ENCODE measurements at regions not wholly inside any gene's neighbourhood (a gene's known extent, or its start where the extent isn't known, plus 50 kb on each side); places are given as distances from the start of the nearest gene placed in this dataset.

DNA sequence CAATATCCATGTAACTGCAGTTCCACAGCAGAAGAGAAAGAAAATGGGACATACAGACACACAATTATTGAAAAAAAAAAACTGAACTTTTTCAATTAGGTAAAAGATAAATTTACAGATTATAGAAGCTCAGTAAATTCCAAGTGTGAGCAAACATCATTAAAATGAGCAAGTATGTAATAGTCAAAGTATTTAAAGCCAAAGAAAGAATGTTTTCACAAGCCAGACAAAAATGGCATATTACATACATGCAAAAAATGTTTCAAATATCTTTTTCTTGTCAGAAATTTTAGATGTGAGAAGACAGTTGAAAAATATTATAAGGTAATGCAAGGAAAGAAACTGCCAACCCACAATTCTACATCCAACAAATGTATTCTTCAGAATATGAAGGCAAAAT is 150.2 kb upstream of the AKR1E2 start:
- no peak for DNase-seq
- in situ Hi-C loops (cut with MboI; ENCODE audit: low pct_unique_long_range_greater_than_20kb, low sequenced_read_pairs), result no loop called here

DNA sequence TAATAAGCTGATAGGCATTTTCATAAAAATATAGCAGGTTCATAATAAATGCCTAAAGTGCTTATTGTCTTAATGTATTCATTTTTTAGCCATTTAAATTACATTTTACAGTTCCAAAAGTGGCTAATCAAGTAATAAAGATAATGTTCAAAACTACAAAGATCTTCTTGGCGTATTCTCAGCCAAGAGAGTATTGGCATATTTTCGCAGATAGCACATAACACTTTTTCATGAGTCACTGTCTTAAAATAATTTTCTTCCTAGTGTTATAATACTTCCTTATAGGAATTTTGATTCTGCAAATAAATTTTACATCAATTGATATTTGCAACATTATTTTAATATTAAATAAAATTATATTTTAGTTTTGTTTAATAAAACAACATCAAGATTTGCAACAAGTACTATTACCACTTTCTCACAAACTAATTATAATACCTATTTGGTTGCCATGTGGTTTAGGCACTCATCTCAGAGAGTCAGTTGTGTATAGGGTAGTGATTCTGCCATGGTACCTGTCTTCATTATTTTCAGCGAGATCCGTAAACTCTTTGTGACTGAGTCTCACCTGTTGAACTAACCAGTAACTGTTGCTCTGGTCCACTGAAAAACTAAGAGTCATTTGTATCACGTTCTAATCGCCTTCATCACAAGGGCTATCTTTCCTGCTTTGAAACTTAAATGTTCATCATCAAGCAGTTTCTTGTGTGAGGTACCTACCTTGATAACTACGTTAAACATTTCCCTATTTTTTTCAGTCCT is 152.5 kb upstream of the AKR1E2 start:
- in situ Hi-C loops (cut with MboI; ENCODE audit: low pct_unique_long_range_greater_than_20kb, low sequenced_read_pairs), result no loop called here
- DNase-seq, result no peak

DNA sequence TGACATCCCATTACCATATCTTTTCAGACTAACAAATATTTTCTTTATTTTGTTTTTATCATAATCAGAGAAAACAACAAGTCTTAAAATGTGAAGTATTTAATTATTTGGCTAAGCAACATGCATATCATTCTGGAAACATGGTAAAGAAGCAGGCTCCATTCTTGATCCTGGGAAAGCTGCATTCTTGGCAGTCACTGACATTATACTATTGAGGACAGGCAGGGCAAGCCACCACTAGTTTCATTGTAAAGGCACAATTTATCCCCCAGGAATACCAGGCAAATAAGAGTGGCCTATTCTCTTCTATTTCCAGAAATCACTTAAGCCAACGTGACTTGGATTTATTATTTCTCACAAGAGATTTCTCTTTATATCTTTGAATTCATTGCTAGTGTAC is 153.8 kb upstream of the AKR1E2 start:
- no peak for DNase-seq
- in situ Hi-C loops (cut with MboI; ENCODE audit: low pct_unique_long_range_greater_than_20kb, low sequenced_read_pairs), result no loop called here

DNA sequence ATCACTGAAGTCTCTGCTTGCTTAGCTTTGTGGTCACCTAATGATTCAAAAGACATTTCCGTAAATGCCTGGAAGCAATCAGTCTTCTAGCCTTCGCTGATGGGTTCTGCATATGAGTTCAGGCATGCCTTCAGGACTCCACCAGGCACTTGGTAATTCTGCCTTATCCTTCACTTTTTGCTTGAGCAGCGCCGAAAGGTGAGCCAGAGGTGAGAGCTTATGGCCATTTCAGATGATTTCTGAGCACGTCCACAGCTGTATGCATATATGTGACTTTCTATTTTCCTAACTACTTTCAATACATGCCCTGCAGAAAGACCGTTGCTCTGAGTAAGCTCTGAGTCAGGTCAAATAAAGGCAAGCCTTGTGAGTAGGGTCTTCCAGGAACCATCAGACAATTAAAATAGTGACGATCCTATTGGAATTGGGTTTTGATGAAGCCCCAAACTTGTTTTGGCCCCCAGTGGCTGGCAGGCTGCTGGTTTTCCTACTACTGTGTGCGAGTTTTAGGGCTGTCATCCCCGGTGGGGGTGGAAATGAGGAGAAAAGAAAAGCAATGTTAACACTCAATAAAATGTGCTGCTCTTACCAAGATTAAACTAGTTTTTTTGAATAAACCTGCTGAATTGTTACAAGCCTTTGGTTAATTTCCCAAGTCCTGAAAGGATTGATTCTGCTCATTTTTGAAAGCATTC is 154.4 kb upstream of the AKR1E2 start:
- in situ Hi-C loops (cut with MboI; ENCODE audit: low pct_unique_long_range_greater_than_20kb, low sequenced_read_pairs), result no loop called here
- no peak for DNase-seq

DNA sequence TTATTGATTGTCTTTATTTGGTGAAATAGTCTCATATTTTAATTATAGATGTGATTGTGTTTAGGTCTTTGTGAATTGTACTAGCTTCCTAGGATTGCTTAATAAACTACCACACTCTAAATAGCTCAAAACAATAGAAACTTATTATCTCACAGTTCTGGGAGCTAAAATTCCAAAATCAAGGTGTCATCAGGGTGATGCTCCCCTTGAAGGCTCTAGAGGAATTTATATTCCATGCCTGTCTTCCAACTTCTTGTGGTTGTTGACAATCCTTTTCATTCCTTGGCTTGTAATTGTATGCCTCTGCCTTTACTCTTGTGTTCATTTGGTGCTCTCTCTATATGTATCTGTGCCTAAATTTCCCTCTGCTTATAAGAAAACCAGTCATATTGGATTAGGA is 155.3 kb upstream of the AKR1E2 start:
- DNase-seq, result no peak
- in situ Hi-C loops (cut with MboI; ENCODE audit: low pct_unique_long_range_greater_than_20kb, low sequenced_read_pairs), result no loop called here

DNA sequence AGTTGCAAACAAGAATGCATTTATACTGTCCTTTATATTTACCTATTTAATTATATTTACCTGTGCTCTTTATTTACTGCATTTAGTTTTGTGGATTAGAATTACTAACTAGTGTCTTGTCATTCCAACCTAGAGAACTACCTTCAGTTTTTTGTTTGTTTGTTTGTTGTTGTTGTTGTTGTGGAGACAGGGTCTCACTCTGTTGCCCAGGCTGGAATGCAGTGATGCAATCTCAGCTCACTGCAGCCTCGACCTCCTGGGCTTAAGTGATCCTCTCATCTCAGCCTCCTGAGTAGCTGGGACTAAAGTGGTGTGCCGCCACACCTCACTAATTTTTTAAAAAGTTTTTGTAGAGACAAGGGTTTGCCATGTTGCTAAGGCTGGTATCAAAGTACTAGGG is 156.4 kb upstream of the AKR1E2 start:
- in situ Hi-C loops (cut with MboI; ENCODE audit: low pct_unique_long_range_greater_than_20kb, low sequenced_read_pairs), result no loop called here
- DNase-seq, result no peak

DNA sequence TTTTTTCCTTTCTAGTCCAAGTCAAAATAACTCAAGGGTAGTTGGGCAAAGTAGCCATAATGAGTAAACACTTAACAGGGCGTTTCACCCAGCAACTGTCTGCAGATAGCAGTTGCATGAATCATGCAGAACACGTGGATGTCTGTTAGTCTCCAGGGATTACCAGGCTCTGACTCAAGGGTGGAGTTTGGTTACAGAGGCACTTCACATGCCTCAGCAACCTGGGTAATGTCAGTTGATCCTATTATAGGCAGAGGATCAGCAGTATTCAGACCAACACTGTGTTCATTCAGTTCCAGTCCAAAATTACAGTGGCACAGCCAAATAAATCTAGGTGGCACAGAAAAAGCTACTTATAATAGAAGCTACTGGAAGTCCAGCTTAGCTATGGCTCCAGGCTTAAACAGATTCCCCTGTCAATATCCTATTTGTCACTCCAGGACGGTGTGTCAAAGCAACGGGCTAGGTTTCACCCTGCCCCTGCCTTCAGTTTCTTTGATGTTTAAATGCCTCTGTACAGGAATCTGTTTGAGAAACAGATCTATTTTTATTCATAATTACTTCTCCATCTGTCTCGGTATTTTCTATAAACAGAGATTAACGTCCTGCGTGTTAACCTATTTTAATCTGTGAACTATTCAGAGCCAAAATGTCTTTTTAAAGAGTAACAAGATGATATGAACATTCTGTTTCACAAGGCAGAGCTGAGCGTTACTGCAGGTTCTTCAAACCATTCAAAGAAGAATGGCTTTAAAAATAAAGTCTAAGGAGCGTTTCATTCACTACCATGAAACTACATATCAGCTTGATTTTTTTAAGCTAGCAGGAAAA is 162.6 kb upstream of the AKR1E2 start:
- in situ Hi-C loops (cut with MboI; ENCODE audit: low pct_unique_long_range_greater_than_20kb, low sequenced_read_pairs), result no loop called here
- peak; percentile 18 for DNase-seq

DNA sequence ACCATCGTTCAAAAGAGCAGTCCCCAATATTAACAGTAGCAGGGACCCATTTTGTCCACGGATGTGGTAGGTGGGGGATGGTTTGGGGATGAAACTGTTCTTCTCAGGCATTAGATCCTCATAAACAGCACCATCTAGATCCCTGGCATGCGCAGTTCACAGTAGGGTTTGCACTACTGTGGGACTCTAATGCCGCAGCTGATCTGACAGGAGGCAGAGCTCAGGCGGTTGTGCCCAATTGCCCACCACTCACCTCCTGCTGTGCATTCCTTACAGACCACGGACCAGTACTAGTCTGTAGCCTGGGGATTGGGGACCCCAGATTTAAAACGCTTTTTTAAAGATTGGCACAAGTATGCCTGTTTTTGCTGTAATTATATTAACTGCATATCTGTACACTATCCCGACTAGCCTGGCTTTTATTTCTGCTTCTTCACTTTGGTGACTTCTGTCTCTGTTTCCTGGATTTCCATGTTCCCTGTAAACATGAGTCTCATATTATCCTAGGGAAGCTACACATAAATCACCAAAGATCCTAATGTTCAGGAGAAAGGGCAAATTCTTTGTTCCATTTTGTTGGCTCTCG is 163.3 kb upstream of the AKR1E2 start:
- in situ Hi-C loops (cut with MboI; ENCODE audit: low pct_unique_long_range_greater_than_20kb, low sequenced_read_pairs), result no loop called here
- no peak for DNase-seq

DNA sequence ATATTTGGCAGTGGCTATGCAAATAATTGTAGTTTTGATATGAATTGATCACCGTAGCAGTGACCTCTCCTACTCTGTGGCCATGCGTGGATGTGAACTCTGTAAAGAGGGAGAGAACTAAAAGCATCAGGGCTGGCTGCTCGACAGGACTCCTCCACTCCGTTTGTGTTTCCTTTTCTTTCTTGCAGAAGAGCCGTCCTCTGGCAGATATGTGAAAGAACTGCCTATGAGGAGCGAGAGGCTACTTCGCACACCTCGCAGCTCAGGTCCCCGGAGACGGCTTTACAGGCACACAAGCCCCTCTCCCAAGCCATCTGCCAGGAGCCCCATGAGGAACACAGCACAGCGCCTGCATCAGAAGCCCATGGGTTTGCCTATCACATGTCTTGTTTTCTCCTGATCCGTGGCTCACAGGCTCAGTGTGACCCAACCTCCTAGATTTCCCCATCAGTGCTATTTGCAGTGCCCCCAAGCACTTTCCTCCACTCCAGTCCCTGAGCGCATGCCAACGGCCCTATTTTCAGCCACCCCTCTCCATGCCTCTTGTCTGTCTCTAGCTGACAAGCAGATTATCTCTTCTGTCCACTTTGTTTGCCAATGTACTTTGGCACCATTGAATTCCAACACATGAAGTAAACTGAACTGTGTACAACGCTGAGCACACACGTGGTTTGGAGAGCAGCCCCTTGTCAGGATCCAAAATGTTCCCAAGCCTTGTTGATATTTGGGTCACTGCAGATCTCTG is 164.3 kb upstream of the AKR1E2 start:
- DNase-seq, result no peak
- in situ Hi-C loops (cut with MboI; ENCODE audit: low pct_unique_long_range_greater_than_20kb, low sequenced_read_pairs), result no loop called here

DNA sequence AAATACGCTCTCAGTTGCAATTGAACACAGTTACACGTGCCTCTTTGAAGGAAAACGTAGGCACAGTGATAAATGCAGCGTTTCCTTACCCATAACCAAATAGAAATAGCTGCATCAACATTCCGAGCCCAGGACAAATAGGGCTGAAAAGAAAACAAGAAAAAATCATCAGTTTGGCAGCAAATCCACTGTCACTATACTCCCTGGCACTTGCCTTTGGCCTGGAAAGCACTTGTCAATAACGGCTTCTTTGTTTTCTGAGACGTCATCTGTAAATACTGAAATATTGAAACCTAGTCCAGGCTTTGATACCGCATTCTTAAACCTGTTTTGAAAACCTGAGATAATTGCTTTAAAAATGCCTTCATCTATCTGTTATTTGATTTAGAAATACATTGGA is 167.2 kb upstream of the AKR1E2 start:
- in situ Hi-C loops (cut with MboI; ENCODE audit: low pct_unique_long_range_greater_than_20kb, low sequenced_read_pairs), result no loop called here

DNA sequence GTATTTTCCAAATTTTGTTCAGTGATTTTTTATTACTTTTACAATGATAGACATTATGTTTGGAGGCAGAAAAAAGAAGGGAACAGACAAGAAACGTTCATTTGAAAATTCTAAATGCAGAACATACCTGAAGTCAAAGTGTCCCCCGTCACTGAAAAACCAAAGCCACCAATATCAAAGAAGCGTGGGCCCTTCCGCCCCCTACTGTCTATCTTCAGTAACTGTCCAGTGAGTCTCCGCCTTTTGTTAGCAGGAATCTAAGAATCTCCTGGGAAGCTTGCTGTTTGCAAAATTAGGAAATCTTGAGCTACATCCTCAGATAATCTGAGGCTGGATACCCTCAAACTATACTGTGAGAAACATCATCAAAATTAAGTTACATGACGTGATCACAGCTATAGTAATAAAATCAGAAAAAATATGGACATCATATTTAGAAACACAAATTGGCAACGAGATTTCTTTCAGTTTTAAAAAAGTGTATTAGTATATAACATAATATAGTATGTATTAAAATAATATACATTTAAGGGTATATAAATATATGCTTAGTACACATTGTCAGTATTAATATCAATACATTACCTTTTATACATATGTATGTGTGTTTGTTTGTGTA is 169.3 kb upstream of the AKR1E2 start:
- in situ Hi-C loops (cut with MboI; ENCODE audit: low pct_unique_long_range_greater_than_20kb, low sequenced_read_pairs), result no loop called here

More for the DNA sequence above, 167.2 kb upstream of the AKR1E2 start:
- no peak for DNase-seq

DNA sequence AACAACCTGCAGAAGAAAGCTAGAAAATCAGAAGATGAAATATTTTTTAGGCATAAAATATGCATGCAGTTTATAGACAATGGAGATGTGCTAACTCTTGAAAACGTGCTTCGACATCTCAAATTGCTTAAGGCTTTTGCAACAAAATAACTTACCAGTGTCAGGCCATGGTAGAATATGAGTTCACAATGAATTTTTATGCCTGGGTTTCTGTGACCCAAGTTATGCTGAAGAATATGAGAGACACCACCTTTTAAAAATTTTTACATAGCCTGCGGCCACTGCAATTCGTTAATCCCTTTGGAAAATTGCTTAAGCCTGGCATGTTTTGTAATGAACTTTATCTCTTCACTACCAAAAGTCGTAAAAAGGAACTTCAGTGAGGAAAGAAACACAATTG is 170.1 kb upstream of the AKR1E2 start:
- in situ Hi-C loops (cut with MboI; ENCODE audit: low pct_unique_long_range_greater_than_20kb, low sequenced_read_pairs), result no loop called here

More for the DNA sequence above, 169.3 kb upstream of the AKR1E2 start:
- DNase-seq, result peak; percentile 53

DNA sequence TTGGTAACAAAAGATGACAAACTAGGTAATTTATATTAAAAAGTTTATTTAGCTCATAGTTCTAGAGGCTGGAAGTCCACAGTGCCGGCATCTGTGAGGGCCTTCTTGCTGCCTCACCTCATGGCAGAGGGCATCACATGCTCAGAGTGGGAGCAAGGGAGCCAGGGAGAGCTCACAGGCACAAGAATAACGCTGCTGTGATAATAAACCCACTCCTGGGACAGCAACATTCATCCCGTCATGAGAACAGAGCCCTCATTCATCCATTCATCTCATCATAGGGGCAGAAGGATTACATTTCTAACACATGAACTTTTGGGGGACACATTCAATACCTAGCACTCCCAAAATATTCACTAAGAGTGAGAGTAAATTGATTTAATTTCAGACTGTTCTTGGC is 170.6 kb upstream of the AKR1E2 start:
- no peak for DNase-seq
- in situ Hi-C loops (cut with MboI; ENCODE audit: low pct_unique_long_range_greater_than_20kb, low sequenced_read_pairs), result no loop called here

More for the DNA sequence above, 170.1 kb upstream of the AKR1E2 start:
- DNase-seq, result no peak

DNA sequence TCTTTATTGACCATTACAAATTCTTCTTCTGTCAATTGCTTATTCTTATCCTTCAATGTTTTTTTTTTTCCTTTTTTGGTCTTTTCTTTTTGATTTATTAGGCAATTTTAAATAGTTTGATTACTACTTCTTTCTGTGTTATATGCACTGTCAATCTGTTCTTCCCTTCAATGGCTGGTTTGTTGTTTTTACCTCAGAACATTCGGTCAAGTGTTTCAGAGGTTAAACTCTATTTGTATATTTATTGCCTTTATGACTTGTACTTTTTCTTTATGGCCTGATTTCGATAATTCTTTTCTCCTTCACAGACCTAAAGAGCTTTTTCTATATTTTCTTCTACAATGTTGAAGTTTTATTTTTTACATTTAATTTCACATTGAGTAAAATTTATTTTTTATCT is 171.5 kb upstream of the AKR1E2 start:
- in situ Hi-C loops (cut with MboI; ENCODE audit: low pct_unique_long_range_greater_than_20kb, low sequenced_read_pairs), result no loop called here
- DNase-seq, result no peak

DNA sequence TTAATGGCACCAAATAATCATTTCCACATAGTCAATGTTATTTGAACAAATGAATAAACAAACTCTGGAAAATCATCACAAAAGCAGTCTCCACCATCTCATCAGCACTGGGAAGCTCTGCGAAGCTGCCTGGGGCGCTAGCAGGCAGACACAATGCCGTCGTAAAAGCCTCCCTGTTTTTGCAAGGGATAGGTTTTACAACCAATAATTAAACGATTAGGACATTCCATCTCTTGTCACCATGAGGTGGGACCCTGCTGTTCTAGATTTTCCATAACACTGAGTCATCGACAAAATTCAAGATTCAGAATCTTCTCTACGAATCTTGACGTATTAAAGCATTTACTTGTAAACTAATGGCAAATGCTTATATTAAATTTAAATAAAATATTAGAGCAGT is 172.8 kb upstream of the AKR1E2 start:
- no peak for DNase-seq
- in situ Hi-C loops (cut with MboI; ENCODE audit: low pct_unique_long_range_greater_than_20kb, low sequenced_read_pairs), result no loop called here

DNA sequence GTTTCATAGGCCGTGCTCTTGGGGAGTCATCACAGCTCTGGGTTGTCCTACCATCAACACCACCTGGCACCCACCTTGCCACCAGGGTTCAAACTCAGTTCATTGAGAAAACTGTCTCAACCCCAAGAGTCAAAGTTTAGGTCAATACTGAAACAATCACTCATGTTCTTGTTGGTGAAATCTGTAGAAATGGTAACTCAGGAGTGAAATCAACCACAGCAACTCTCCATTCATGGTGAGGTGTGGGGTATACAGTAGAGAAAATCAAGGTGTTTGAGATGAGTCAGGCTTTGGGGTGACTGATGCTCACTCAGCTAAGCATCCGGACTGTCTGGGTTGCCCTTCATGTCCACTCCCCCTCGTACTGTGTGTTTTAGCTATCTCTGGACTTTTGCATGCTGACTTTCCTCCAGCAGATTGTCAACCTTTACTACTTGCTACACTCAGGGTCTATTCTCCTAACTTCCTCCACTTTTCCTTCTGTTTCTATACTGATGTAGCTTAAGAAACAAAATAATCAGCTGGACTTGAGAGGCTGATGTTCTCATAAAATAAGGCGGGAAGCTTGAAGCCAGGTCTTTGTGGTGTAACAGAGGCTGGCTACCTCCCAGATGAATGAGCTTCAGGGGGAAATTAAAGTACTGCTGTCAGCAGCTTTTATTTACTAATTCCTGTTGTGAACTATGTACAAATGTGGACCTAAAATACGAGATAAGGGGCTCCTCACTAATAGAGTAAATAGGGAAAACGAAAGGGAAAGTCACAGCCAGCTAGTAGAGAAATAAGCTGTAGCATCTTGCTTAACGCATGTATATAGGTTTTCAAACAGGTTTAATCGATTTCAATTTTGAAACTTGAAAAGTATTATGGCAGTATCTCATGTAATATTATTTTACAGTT is 173.6 kb upstream of the AKR1E2 start:
- in situ Hi-C loops (cut with MboI; ENCODE audit: low pct_unique_long_range_greater_than_20kb, low sequenced_read_pairs), result no loop called here
- DNase-seq, result no peak

DNA sequence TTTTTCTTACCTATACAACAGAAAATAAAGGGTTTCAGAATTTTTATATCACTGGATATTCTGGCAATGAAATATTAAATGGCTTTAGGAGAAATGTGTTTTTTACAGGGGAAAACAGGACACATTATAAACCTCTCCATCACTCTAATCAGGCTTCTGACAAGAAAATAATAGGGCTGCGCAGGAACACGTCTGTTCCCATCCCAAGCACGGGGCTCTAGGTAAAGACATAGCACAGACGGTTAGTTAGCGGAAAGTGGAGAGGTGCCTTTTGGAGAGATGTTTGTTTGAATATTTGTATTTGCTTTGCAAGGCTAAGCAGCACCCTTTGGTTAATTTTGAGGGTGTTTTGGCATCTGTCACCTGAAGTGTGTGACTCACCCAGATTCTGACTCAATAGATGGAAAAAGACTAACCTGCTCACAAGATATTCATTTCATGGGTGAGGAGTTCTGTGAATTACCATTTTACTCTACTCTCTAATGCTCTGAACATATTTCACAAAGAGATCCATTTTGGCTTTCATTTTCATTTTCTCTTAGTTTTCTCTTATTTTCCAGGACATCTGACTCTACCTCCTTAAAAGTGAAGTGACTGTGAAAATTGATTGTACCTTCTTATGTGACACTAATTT is 174.5 kb upstream of the AKR1E2 start:
- in situ Hi-C loops (cut with MboI; ENCODE audit: low pct_unique_long_range_greater_than_20kb, low sequenced_read_pairs), result no loop called here
- DNase-seq, result no peak

Data from KBM-7 (cell line).